ENCODE measurements at regions not wholly inside any gene's neighbourhood (a gene's known extent, or its start where the extent isn't known, plus 50 kb on each side); places are given as distances from the start of the nearest gene placed in this dataset.

DNA sequence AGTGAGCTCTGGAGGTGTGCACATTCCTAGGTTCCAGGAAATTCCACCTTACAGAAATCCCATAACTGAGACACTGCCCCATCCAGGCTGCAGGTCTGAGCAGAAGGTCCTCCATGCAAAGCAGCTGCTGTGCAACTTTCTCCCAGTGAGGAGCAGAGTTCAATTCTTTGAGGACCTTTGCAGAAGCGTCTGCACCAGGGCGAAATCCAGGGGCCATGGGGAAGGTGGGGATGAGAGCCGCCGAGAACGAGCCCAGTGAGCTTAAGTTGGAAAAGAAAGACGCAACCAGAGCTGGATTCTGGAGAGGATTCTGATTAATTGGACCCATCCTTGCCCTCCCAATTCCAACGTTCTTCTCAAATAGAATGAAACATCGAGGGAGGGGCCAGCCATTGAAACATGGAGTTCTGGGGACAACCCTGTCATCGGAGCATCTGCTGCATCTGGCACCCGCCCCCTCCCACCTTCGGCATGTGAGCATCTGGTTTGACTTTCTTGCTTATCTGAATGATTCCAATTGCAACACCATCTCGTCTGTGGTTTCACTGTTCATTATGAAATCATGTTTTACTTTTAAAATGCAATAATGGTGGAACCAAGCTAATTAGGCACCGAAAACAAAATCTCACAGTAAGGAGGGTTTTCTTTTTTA lies 190.6 kb upstream of the FOXF1 start:
- no peak for DNase-seq (ENCODE audit: low spot score)

DNA sequence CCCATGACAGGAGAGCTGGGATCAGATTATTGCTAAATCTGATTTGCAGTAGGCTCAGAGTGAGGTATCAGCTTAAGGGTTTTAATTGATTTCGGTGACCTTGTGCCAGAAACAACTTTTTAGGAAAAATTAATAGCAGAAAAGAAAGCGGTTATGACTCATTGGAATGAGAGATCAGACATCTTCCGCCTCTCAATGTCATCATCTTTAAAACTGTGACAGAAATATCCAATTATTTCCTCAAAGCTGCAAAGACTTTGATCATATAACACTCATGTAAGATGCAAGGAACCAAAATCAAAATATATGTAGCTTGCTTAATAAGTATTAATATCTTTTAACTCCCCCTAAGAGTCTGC lies 190.1 kb upstream of the FOXF1 start:
- DNase-seq (ENCODE audit: low spot score), result no peak

- DNase-seq (ENCODE audit: low spot score), result no peak
Observed at GRCh38 chr16:86321491-86321890, 188.8 kb upstream of the FOXF1 start.

DNA sequence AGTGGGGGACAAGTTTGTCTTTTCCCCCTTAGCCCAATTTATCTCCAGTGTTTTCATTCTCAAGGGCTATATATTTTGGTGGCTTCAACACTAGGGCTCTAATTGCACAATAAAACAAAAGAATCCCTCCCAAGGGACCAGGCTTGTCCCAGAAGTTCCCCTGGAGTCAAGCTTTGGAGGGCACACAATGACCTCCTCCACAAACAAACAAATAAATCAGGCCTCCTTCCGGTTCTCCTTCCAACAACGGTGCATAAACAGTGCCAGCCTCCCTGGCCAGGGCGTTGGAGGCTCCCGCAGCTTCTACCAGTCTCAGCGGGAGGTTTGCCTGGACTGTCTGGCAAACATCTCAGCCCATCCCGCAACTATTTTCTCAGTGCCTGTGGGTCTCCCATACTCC lies 188.0 kb upstream of the FOXF1 start:
- no peak for DNase-seq (ENCODE audit: low spot score)

DNA sequence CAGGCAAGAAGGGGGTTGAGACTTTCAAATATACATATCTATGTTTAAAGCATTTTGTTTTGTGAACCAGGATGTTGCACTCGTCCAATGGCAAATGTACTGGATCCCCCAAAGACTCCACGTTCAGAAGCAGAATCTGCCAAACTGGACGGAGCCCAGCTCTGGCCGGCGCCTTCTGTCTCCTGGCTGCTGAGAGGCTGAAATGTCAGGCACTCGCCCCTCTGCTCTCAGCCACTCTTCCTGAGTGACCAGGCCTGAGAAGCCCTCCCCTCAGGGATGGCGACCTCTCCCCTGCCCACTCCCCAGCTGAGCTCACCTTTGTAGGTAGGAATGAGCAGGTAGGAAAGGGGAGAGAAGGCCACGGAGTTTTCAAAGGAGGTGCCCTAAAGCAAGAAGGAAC lies 187.5 kb upstream of the FOXF1 start:
- DNase-seq (ENCODE audit: low spot score), result no peak

GRCh38 chr16:86324320-86324719 lies 186.0 kb upstream of the FOXF1 start:
- DNase-seq (ENCODE audit: low spot score), result no peak

- no peak for DNase-seq (ENCODE audit: low spot score)
Observed at GRCh38 chr16:86325360-86325759, 185.0 kb upstream of the FOXF1 start.

GRCh38 chr16:86325895-86326294 lies 184.4 kb upstream of the FOXF1 start:
- DNase-seq (ENCODE audit: low spot score), result no peak

DNA sequence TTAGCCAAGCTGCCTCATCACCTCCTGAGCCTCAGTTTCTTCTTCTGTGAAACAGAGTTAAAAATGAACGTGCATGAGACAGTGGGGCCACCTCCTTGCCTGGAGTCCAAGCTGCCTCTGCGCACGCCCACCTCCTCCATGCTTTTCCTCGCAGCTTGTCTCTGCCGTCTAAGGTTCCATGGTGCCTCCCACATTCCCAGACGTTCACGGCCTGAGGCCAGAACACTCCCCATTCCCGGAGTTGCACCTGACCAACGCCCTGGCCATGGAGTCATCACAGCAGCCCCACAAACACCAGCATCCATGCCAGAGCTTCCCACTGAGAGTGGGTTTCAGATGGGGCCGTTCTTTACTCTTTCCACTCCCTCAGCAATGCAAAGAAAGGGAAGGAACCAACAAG lies 183.0 kb upstream of the FOXF1 start:
- no peak for DNase-seq (ENCODE audit: low spot score)

DNA sequence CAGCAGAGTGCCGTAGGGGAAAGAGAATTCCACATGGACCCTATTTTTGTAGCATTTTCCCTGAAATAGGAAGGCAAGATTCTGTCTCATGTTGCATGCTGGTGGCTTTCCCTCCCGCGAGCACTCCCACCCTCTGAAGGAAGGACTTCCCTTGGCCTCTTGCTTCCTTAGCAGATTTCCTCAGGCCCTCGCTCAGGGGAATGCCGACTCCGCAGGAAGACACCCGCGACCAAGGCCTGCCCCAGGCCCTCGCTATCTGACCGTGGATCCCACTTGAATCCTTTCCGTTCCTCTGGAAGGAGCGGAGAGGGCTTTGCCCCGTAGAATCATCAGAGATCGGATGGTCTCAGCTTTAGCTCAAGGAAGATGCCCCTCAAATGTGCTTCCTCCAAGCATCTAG lies 179.4 kb upstream of the FOXF1 start:
- DNase-seq (ENCODE audit: low spot score), result no peak

GRCh38 chr16:86334079-86334635 lies 176.2 kb upstream of the FOXF1 start:
- DNase-seq (ENCODE audit: low spot score), result no peak

- no peak for DNase-seq (ENCODE audit: low spot score)
Observed at GRCh38 chr16:86335266-86336172, 174.8 kb upstream of the FOXF1 start.

DNA sequence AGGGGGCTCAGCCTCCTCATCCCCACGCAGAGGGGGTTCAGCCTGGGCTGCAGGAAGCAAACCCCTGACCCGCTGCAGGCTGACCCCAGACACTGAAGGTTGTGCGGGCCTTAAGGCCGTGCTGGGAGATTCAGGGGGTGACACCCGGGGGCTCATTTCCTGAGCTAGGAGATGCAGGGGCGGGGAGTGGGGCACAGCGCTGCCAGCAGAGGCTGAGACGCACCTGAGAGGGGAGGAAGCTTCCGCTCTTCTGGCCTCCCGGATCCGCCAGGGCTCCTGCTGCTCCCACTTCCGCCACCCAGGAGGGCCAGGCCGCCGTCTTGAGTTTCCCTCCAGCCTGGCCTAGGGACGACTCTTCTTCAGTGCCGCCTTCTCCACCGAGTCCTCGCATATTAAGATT lies 173.2 kb upstream of the FOXF1 start:
- no peak for DNase-seq (ENCODE audit: low spot score)

- peak; percentile 9 for DNase-seq (ENCODE audit: low spot score)
Observed at GRCh38 chr16:86337581-86338402, 172.5 kb upstream of the FOXF1 start.

- peak; percentile 31 for DNase-seq (ENCODE audit: low spot score)
Observed at GRCh38 chr16:86338403-86339115, 171.8 kb upstream of the FOXF1 start.

DNA sequence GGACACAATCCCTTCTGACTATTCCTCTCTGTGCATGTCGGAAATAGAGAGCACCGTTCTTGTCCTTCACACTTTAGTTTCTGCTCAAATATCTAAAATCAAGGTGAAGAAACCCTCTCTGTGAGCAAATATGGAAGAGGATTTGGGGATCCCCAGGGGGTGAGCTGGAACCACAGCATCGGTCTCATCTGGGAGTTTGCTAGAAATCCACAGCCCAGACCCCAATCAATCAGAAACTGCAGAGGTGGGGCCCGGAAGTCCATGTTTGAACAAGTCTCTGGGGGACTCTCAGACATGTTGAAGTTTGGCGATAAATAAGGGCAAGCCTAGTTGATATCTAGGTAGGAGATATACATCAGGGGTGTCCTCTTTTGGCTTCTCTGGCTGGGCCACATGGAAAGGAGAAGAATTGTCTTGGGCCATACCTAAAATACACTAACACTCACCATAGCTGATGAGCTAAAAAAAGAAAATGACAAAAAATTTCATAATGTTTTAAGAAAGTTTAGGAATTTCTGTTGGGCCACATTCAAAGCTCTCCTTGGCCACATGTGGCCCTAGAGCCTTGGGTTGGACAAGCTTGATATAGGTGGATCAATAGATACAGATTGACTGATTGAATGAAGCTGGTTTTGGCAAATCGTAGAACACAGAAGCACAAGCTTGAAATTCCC lies 168.0 kb upstream of the FOXF1 start:
- no peak for DNase-seq (ENCODE audit: low spot score)

GRCh38 chr16:86343027-86343795 lies 167.1 kb upstream of the FOXF1 start:
- no peak for DNase-seq (ENCODE audit: low spot score)

DNA sequence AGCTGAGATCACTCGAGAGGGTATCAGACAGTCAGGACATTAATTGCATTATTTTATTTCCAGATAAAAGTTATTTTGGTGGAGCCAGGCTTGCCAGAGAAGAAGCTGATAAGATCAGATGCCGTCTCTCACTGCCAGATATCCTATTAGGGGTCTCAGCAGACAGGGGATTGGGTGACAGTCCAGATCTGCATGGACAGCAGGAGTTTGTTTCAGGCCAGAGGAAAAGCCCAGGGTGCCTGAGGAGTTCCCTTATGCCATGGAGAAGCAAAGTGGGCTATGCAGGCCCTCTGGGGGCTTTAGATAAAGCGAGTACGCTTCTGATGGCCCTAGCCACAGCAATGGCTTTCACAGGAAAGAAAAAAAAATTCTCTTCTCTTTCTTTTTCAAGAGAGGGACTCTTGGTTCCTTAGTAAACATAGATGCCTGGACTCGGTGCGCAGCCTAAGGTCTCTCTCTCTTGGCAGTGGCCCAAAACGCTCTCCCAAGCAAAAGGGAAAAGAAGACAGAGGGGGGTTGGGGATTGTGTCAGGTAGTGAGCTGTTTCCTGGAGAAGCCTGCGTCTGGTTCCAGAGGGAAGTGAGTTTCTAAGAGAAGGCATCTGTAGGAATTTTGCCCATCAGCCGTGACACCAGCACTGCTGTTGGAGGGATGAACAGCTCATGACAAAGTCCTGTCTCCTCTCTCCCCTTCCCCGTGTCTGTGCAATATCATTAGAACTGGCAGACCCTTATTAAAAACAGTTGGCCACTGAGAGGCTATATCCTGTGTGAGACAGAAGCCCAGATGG lies 166.3 kb upstream of the FOXF1 start:
- no peak for DNase-seq (ENCODE audit: low spot score)

- DNase-seq (ENCODE audit: low spot score), result no peak
Observed at GRCh38 chr16:86344586-86344871, 165.8 kb upstream of the FOXF1 start.

DNA sequence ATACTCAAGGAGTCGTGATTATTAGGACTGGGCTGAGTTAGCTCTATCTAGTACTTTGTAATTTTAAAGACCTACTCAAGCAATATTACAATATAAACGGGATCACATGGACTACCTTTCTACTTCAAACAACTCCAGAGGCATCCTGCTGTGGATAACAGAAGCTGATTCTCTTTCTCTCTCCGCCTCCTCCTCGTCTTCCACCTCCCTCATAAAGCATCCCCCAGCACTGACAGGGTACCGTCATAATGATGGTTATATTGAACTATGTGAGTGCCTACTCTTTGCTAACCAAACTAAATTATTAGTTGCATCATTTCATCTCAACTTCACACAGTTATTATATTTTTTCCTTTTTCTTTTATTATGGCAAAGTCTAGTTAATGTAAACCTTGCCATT lies 165.4 kb upstream of the FOXF1 start:
- no peak for DNase-seq (ENCODE audit: low spot score)
